Gastroesophageal sphincter (tissue), 4 donors: ENCODE measurements at regions not wholly inside any gene's neighbourhood (a gene's known extent, or its start where the extent isn't known, plus 50 kb on each side); places are given as distances from the start of the nearest gene placed in this dataset.

Experiments used
- ATAC-seq: fragments of 150-250 bp; one replicate; pipeline ENCODE4 v1.9.1; 2016; ENCODE audit warnings: mild to moderate bottlenecking, moderate library complexity
- H3K27ac ChIP-seq, 4 donors: fragments of 200-600 bp; sonication (generic) in 3 of 4; 1 replicate in 3 of 4; 2 replicates in 1 of 4; pipeline ENCODE4 v1.5.1; 2016 to 2019
- H3K27me3 ChIP-seq: fragments of 200-600 bp; sonication (generic); one replicate; pipeline ENCODE4 v1.5.1; 2019
- H3K36me3 ChIP-seq, 2 donors: fragments of 200-600 bp; sonication (generic); one replicate each; pipeline ENCODE4 v1.5.1; 2019; ENCODE audit warnings: control low read depth in 1 of 2
- H3K4me1 ChIP-seq, 3 donors: fragments of 200-600 bp; sonication (generic); 1 replicate in 2 of 3; 2 replicates in 1 of 3; pipeline ENCODE4 v1.5.1; 2016 to 2019; ENCODE audit warnings: control low read depth in 2 of 3
- H3K4me3 ChIP-seq, 2 donors: fragments of 200-600 bp; sonication (generic); one replicate each; pipeline ENCODE4 v1.5.1; 2019; ENCODE audit warnings: mild to moderate bottlenecking in 1 of 2, moderate library complexity in 1 of 2
- H3K9me3 ChIP-seq, 3 donors: fragments of 200-600 bp; sonication (generic); one replicate each; pipeline ENCODE4 v1.5.1; 2017 to 2019; ENCODE audit warnings: control low read depth in 2 of 3
- EP300 ChIP-seq: sonication (generic); formaldehyde crosslinking; IDR thresholded peaks from one replicate; pipeline ENCODE4 v1.6.1; 2017; ENCODE audit warnings: antibody characterized with exemption, mild to moderate bottlenecking
- POLR2A ChIP-seq, 2 donors: fragments of 450-650 bp; IDR thresholded peaks; one replicate each; pipeline ENCODE4 v1.6.1; 2017; ENCODE audit warnings: antibody characterized with exemption in 2 of 2, mild to moderate bottlenecking in 2 of 2, moderate library complexity in 1 of 2
- POLR2AphosphoS5 ChIP-seq: sonication (generic); formaldehyde crosslinking; IDR thresholded peaks from one replicate; pipeline ENCODE4 v1.6.1; 2017; ENCODE audit warnings: antibody characterized with exemption
- WGBS, 2 donors: methylation state at CpG; one replicate each; pipeline ENCODE4 v1.1.5; 2018; ENCODE audit warnings: low coverage in 1 of 2; 5-methylcytosine and 5-hydroxymethylcytosine counted together
- TF ChIP-seq, protein P1 (sequence below), 4 experiments: fragments of 200-600 bp in 2 of 4; fragments of 450-650 bp in 2 of 4; sonication (generic) in 1 of 4; IDR thresholded peaks; one replicate each; pipeline ENCODE4 v1.5.1; 2017 to 2019; ENCODE audit warnings: antibody characterized with exemption in 4 of 4, mild to moderate bottlenecking in 2 of 4, moderate library complexity in 2 of 4

GRCh38 chr12:78418919-78419318, 445.7 kb upstream of the SYT1 start:
- H3K4me3 ChIP-seq = no peak overlapping the region
- no peak for TF ChIP-seq POLR2A (IDR thresholded peaks at IDR 0.05)
- TF ChIP-seq POLR2AphosphoS5 = no peak
- no peak for TF ChIP-seq EP300
- TF ChIP-seq, protein P1, sequence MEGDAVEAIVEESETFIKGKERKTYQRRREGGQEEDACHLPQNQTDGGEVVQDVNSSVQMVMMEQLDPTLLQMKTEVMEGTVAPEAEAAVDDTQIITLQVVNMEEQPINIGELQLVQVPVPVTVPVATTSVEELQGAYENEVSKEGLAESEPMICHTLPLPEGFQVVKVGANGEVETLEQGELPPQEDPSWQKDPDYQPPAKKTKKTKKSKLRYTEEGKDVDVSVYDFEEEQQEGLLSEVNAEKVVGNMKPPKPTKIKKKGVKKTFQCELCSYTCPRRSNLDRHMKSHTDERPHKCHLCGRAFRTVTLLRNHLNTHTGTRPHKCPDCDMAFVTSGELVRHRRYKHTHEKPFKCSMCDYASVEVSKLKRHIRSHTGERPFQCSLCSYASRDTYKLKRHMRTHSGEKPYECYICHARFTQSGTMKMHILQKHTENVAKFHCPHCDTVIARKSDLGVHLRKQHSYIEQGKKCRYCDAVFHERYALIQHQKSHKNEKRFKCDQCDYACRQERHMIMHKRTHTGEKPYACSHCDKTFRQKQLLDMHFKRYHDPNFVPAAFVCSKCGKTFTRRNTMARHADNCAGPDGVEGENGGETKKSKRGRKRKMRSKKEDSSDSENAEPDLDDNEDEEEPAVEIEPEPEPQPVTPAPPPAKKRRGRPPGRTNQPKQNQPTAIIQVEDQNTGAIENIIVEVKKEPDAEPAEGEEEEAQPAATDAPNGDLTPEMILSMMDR (IDR thresholded peaks at IDR 0.05) = no peak
- WGBS, 2 donors = 70 to 81% methylated on average over 2 of the region's 2 CpGs
- H3K36me3 ChIP-seq = no peaks in the 10 kb centered on the region
- H3K27ac ChIP-seq = no peak overlapping the region
- no peak for ATAC-seq
- no peaks in the 10 kb centered on the region for H3K4me1 ChIP-seq
- no peaks in the 10 kb centered on the region for H3K27me3 ChIP-seq
- no peaks in the 10 kb centered on the region for H3K9me3 ChIP-seq

DNA sequence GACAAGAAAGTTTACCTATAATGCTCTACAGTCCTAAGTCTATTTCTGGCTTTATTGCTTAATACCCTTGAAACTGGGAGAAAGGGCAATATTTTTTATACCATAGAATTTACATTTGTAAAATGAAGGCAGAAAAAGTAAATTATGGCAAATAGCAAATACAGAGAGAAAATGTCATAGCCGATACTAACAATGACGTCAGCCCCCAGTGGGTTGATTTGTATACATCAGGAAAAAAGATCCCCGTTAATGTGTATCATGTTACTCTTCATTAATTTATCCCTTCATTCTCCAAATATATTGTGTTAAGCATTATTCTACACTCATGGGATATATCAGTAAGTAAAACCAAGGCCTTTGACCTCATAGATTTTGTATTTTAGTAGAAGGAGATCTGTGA, 445.1 kb upstream of the SYT1 start:
- ATAC-seq = no peak
- Histone ChIP-seq H3K4me3 (no peak overlapping the region), H3K4me1 (no peaks in the 10 kb centered on the region), H3K27ac (no peak overlapping the region), H3K27me3 (no peaks in the 10 kb centered on the region), H3K36me3 (no peaks in the 10 kb centered on the region), H3K9me3 (no peaks in the 10 kb centered on the region)
- TF ChIP-seq EP300 (no peak), POLR2A (IDR thresholded peaks at IDR 0.05) (no peak), POLR2AphosphoS5 (no peak)
- TF ChIP-seq, protein P1 (IDR thresholded peaks at IDR 0.05) = no peak
- WGBS, 2 donors = 80 to 85% methylated on average over 3 of the region's 3 CpGs

DNA sequence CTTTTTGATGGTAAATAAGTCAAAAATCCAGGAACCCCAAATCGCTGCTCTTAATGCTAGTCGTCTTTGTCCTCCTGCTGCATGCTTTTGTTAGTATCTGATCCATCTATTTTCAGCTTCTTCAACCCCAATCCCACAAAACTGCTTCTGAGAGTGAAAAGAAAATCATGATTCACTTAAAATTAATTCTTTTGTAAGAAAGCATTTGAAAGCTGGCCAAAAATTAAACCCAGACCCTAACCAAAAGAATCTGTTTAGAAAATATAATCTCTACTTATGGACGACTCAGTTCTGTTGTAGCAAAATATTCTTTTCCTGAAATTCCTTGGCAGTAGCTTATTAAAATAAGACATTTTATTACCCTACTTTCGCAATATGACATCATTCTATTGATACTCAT, 443.6 kb upstream of the SYT1 start:
- ATAC-seq = no peak
- H3K27ac ChIP-seq = no peak overlapping the region
- H3K9me3 ChIP-seq = no peaks in the 10 kb centered on the region
- no peaks in the 10 kb centered on the region for H3K27me3 ChIP-seq
- 70 to 74% methylated on average over 4 of the region's 4 CpGs for WGBS, 2 donors
- TF ChIP-seq, protein P1 (IDR thresholded peaks at IDR 0.05) = no peak
- TF ChIP-seq POLR2AphosphoS5 (no peak), EP300 (no peak), POLR2A (IDR thresholded peaks at IDR 0.05) (no peak)
- H3K4me1 ChIP-seq = no peaks in the 10 kb centered on the region
- H3K4me3 ChIP-seq = no peak overlapping the region
- H3K36me3 ChIP-seq = no peaks in the 10 kb centered on the region

DNA sequence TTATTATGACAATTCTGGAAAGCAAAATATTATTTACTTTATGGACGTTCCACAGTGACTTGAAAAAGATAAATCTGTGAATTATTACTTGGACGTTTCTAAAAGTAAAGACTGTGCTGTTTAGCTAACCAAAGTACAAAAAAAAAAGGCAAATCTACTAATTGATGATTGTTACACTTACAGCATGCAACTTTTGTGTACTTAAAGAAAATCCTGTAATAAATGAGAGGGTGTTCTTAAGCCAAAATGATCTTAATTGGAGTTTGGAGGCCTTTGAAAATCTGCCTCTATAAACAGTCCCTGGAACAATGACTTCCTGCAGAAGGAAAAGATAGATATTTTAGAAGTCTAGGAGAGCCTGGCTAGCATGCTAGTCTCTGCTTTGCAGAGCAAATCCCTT, 434.0 kb upstream of the SYT1 start:
- no peaks in the 10 kb centered on the region for H3K36me3 ChIP-seq
- no peak overlapping the region for H3K27ac ChIP-seq
- peaks cover 0 to 15% (median 0%) of the 10 kb centered on the region in 3 donors for H3K4me1 ChIP-seq
- no peak overlapping the region for H3K4me3 ChIP-seq
- H3K27me3 ChIP-seq = no peaks in the 10 kb centered on the region
- no peak for ATAC-seq
- WGBS, 2 donors = 4 to 11% methylated on average over 2 of the region's 2 CpGs
- TF ChIP-seq, protein P1 (IDR thresholded peaks at IDR 0.05) = no peak
- TF ChIP-seq EP300 = no peak
- TF ChIP-seq POLR2AphosphoS5 = no peak
- no peak for TF ChIP-seq POLR2A (IDR thresholded peaks at IDR 0.05)
- no peaks in the 10 kb centered on the region for H3K9me3 ChIP-seq

DNA sequence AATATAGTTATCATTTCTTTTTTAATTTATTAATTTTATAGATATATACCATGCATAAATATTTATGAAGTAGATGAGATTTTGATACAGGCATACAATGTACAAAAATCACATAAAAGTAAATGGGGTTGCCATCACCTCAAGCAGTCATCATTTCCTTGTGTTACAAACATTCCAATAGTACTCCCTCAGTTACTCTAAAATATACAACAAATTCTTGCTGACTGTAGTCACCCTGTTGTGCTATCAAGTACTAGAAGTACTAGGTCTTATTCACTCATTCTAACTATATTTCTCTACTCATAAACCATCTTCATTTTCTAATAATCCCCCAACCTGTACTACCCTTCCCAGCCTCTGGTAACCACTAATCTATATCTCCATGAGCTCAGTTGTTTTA, 432.6 kb upstream of the SYT1 start:
- Histone ChIP-seq H3K27me3 (no peaks in the 10 kb centered on the region), H3K9me3 (no peaks in the 10 kb centered on the region), H3K36me3 (no peaks in the 10 kb centered on the region), H3K4me1 (peaks cover 0 to 15% (median 0%) of the 10 kb centered on the region in 3 donors), H3K27ac (no peak overlapping the region), H3K4me3 (no peak overlapping the region)
- no peak for TF ChIP-seq POLR2AphosphoS5
- TF ChIP-seq, protein P1 (IDR thresholded peaks at IDR 0.05) = no peak
- TF ChIP-seq EP300 = no peak
- TF ChIP-seq POLR2A (IDR thresholded peaks at IDR 0.05) = no peak
- ATAC-seq = no peak
